AG04450 (cell line): ENCODE measurements at regions not wholly inside any gene's neighbourhood (a gene's known extent, or its start where the extent isn't known, plus 50 kb on each side); places are given as distances from the start of the nearest gene placed in this dataset.
A peak's percentile ranks its signal among the peaks of the same experiment; 100 is the strongest.

Experiments used
- CTCF ChIA-PET: fragments of 300-600, 350-600 bp; formaldehyde crosslinking; extraction: SDS; loops from one replicate; lab custom pipeline; 2022; ENCODE audit warnings: antibody characterized with exemption, inconsistent platforms; lab: Charles Lee
- POLR2A ChIA-PET: fragments of 350-600 bp; formaldehyde crosslinking; extraction: SDS; loops from one replicate; lab custom pipeline; 2021; ENCODE audit warnings: antibody characterized with exemption, inconsistent platforms; lab: Yijun Ruan, JAX
- DNase-seq: peaks from one replicate; pipeline ENCODE4 v3.0.0-alpha.2; 2011; ENCODE audit warnings: low read depth, low spot score
- H3K27ac ChIP-seq: one replicate; pipeline ENCODE4 v1.5.1; 2012; ENCODE audit warnings: low read depth, low read length, control low read depth
- H3K27me3 ChIP-seq: one replicate; pipeline ENCODE4 v1.6.0; 2012; ENCODE audit warnings: low read length; ENCODE audit not compliant: control insufficient read depth, insufficient read depth
- H3K4me3 ChIP-seq: 2 replicates; pipeline ENCODE4 v1.5.1; 2011; ENCODE audit warnings: mild to moderate bottlenecking, low read depth, low read length, control low read depth
- H3K9me3 ChIP-seq: 2 replicates; pipeline ENCODE4 v1.5.1; 2012; ENCODE audit warnings: low read length; ENCODE audit not compliant: control insufficient read depth, insufficient read depth
- TF ChIP-seq, protein P1 (sequence below): IDR thresholded peaks from 2 replicates; pipeline ENCODE4 v1.5.1; 2011; ENCODE audit warnings: low read depth, low read length, control low read depth, inconsistent platforms

DNA sequence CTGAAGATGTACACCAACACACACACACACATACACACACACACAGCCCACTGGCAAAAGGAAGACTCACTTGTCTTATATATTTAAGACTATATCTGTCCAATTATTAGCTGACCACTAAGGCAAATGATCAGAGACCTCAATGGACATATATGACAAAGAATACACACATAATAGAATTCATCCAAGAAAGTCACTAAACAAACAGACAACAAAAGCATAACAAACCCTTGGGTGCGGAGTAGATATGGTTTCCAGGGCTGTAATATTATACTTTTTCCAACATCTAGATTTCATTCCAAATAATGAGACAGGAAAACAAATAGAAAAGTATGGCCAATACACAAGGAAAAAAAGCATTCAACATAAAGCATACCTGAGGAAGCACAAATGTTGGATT lies 72.3 kb upstream of the PRICKLE2 start:
- CTCF ChIA-PET: no interaction called here

DNA sequence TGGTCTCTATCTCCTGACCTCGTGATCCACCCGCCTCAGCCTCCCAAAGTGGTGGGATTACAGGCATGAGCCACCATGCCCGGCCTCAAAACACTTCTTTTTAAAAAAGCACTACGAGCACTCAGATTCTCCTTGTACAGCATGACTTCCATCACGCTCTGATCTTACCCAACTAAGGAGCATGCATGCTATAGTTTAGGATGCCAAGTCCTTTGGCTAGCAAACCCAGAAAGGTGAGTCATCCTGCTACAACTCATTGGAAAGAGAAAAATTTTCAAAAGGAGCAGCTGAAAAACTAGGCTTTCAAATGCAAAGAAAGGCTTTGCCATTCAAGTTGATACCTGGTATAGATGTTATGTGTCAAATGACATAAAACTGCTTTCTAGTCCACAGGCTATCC lies 70.3 kb upstream of the PRICKLE2 start:
- TF ChIP-seq, protein P1, sequence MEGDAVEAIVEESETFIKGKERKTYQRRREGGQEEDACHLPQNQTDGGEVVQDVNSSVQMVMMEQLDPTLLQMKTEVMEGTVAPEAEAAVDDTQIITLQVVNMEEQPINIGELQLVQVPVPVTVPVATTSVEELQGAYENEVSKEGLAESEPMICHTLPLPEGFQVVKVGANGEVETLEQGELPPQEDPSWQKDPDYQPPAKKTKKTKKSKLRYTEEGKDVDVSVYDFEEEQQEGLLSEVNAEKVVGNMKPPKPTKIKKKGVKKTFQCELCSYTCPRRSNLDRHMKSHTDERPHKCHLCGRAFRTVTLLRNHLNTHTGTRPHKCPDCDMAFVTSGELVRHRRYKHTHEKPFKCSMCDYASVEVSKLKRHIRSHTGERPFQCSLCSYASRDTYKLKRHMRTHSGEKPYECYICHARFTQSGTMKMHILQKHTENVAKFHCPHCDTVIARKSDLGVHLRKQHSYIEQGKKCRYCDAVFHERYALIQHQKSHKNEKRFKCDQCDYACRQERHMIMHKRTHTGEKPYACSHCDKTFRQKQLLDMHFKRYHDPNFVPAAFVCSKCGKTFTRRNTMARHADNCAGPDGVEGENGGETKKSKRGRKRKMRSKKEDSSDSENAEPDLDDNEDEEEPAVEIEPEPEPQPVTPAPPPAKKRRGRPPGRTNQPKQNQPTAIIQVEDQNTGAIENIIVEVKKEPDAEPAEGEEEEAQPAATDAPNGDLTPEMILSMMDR: no peak
- peaks cover 3% of the 10 kb centered on the region; the same call in 1 of the 2 replicates for H3K9me3 ChIP-seq
- H3K4me3 ChIP-seq: no peak overlapping the region
- CTCF ChIA-PET: interaction anchor here (1.0 kb wide), 1 partner anchor 10 kb away, joined by 3 read pairs; no protein-coding TSS in a partner anchor
- DNase-seq: peak; percentile 75
- no peak overlapping the region for H3K27ac ChIP-seq
- no peaks in the 10 kb centered on the region for H3K27me3 ChIP-seq
- POLR2A ChIA-PET: no interaction called here

More for the DNA sequence above, 72.3 kb upstream of the PRICKLE2 start:
- no peak overlapping the region for H3K27ac ChIP-seq
- no peaks in the 10 kb centered on the region for H3K27me3 ChIP-seq
- TF ChIP-seq, protein P1: no peak
- no peak for DNase-seq
- H3K9me3 ChIP-seq: peaks cover 3% of the 10 kb centered on the region; the same call in 1 of the 2 replicates
- POLR2A ChIA-PET: no interaction called here
- no peak overlapping the region for H3K4me3 ChIP-seq

DNA sequence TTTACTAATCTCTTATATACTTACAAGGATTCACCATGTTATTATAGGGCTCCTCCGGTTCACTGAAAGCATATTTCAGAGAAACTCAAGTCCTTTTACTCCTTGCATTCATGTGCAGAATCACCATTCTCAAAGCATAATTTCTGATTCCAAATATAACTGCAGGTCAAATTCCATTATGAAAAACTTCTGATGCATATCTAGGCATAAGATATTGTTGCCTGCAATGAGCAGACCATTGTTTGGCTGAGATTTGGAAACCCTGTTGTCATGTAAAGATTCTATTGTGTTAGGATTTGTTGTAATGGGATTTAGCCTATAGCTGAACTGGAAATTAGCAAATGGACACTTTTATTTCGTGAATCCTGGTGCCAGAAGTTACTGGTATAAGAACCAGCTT lies 69.5 kb upstream of the PRICKLE2 start:
- Histone ChIP-seq H3K27me3 (no peaks in the 10 kb centered on the region), H3K9me3 (peaks cover 3% of the 10 kb centered on the region; the same call in 1 of the 2 replicates), H3K27ac (no peak overlapping the region), H3K4me3 (no peak overlapping the region)
- no peak for DNase-seq
- ChIA-PET POLR2A (no interaction called here), CTCF (no interaction called here)
- TF ChIP-seq, protein P1: no peak

DNA sequence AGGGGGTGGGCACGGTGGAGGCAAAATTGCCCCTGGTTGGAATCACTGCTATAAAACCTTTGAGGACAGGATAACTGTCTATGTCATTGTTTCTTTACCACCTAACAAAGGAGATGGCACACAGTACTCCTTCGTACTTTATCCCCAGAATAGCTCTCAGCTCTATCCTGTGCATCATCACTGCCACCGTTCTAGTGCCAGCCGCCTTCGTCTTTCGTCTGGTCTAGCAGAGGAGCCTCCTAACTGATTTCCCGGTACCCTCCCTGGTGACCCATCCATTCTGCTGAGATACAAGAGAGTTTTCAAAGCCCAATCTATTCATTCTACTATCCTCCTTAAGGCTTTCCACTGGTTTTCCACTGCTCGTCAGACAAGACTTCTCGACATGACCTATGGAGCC lies 67.9 kb upstream of the PRICKLE2 start:
- ChIA-PET POLR2A (no interaction called here), CTCF (no interaction called here)
- H3K4me3 ChIP-seq: no peak overlapping the region
- no peak overlapping the region for H3K27ac ChIP-seq
- H3K27me3 ChIP-seq: no peaks in the 10 kb centered on the region
- no peak for DNase-seq
- TF ChIP-seq, protein P1: no peak
- H3K9me3 ChIP-seq: peaks cover 3% of the 10 kb centered on the region; the same call in 1 of the 2 replicates

DNA sequence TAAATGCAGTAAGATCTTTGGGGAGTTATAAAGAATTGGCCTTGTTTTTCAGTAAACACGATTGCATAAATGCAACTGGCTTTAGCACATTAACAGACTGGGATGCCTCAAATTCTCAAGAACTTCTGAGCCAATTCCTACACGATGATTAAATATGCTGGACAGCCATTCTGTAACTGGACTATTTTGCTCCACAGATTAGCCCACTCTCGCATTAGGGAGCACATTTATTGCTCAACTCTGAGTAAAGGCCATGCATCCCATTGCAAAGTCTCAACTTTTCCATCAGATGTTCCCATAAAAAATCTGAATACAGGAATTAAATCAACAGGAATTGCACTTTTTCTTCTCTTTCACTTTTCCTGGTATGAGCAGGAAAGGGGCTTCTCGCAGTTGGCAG lies 66.7 kb upstream of the PRICKLE2 start:
- DNase-seq: no peak
- no peaks in the 10 kb centered on the region for H3K27me3 ChIP-seq
- no peak overlapping the region for H3K27ac ChIP-seq
- ChIA-PET POLR2A (no interaction called here), CTCF (no interaction called here)
- TF ChIP-seq, protein P1: no peak
- no peak overlapping the region for H3K4me3 ChIP-seq
- H3K9me3 ChIP-seq: peaks cover 2% of the 10 kb centered on the region; the same call in 1 of the 2 replicates
